Activated naive CD8-positive, alpha-beta T cell (primary cell): ENCODE measurements at regions not wholly inside any gene's neighbourhood (a gene's known extent, or its start where the extent isn't known, plus 50 kb on each side); places are given as distances from the start of the nearest gene placed in this dataset.
"Not testable (repeated sequence)": the region's sequence is repeated elsewhere in the genome, so short reads cannot be mapped to it uniquely, and the experiment has no call there.

Experiments
- H3K27ac Mint-ChIP-seq: one replicate; pipeline ENCODE4 v1.8.0; 2021; ENCODE audit warnings: mixed read lengths
- H3K27me3 Mint-ChIP-seq: one replicate; pipeline ENCODE4 v1.8.0; 2021; ENCODE audit warnings: mixed read lengths
- H3K36me3 Mint-ChIP-seq: one replicate; pipeline ENCODE4 v1.8.0; 2021; ENCODE audit warnings: mixed read lengths
- H3K4me1 Mint-ChIP-seq: one replicate; pipeline ENCODE4 v1.8.0; 2021; ENCODE audit warnings: low read depth, mixed read lengths
- H3K4me3 Mint-ChIP-seq: one replicate; pipeline ENCODE4 v1.8.0; 2021; ENCODE audit warnings: mild to moderate bottlenecking, mixed read lengths
- H3K9me3 Mint-ChIP-seq: one replicate; pipeline ENCODE4 v1.8.0; 2021; ENCODE audit warnings: low read depth, mixed read lengths

GRCh38 chr4:179361978-179362486 is 1919.8 kb upstream of the AGA start:
- no peak overlapping the region for H3K27ac Mint-ChIP-seq
- no peak overlapping the region for H3K4me3 Mint-ChIP-seq
- H3K9me3 Mint-ChIP-seq, result peaks cover 9% of the 10 kb centered on the region
- H3K4me1 Mint-ChIP-seq, result no peaks in the 10 kb centered on the region
- H3K27me3 Mint-ChIP-seq, result no peaks in the 10 kb centered on the region
- H3K36me3 Mint-ChIP-seq, result no peaks in the 10 kb centered on the region

- not testable (repeated sequence) for H3K9me3 Mint-ChIP-seq, H3K27ac Mint-ChIP-seq, H3K36me3 Mint-ChIP-seq, H3K4me3 Mint-ChIP-seq, H3K27me3 Mint-ChIP-seq, H3K4me1 Mint-ChIP-seq
Measured at GRCh38 chr4:179365932-179366331, 1923.7 kb upstream of the AGA start.

- Mint-ChIP-seq H3K4me1 (no peaks in the 10 kb centered on the region), H3K36me3 (no peaks in the 10 kb centered on the region), H3K27ac (no peak overlapping the region), H3K4me3 (no peak overlapping the region), H3K27me3 (no peaks in the 10 kb centered on the region), H3K9me3 (peaks cover 13% of the 10 kb centered on the region)
Measured at GRCh38 chr4:179372242-179372641, 1930.0 kb upstream of the AGA start.

GRCh38 chr4:179372746-179373145 is 1930.5 kb upstream of the AGA start:
- Mint-ChIP-seq H3K27me3 (no peaks in the 10 kb centered on the region), H3K36me3 (no peaks in the 10 kb centered on the region), H3K4me3 (no peak overlapping the region), H3K9me3 (peaks cover 13% of the 10 kb centered on the region), H3K27ac (no peak overlapping the region), H3K4me1 (no peaks in the 10 kb centered on the region)

GRCh38 chr4:179378847-179379246 is 1936.6 kb upstream of the AGA start:
- H3K4me1 Mint-ChIP-seq, H3K36me3 Mint-ChIP-seq, H3K4me3 Mint-ChIP-seq, H3K27me3 Mint-ChIP-seq, H3K27ac Mint-ChIP-seq: not testable (repeated sequence)
- H3K9me3 Mint-ChIP-seq, result peaks cover 17% of the 10 kb centered on the region

- H3K27me3 Mint-ChIP-seq, result no peaks in the 10 kb centered on the region
- no peak overlapping the region for H3K27ac Mint-ChIP-seq
- H3K4me1 Mint-ChIP-seq, result no peaks in the 10 kb centered on the region
- H3K4me3 Mint-ChIP-seq, result no peak overlapping the region
- no peaks in the 10 kb centered on the region for H3K36me3 Mint-ChIP-seq
- H3K9me3 Mint-ChIP-seq, result no peaks in the 10 kb centered on the region
Measured at GRCh38 chr4:179392787-179393186, 1950.5 kb upstream of the AGA start.

- Mint-ChIP-seq H3K4me3 (no peak overlapping the region), H3K27ac (no peak overlapping the region), H3K9me3 (peaks cover 17% of the 10 kb centered on the region), H3K27me3 (no peaks in the 10 kb centered on the region), H3K36me3 (no peaks in the 10 kb centered on the region), H3K4me1 (no peaks in the 10 kb centered on the region)
Measured at GRCh38 chr4:179398414-179398813, 1956.2 kb upstream of the AGA start.

- Mint-ChIP-seq H3K27me3 (no peaks in the 10 kb centered on the region), H3K36me3 (no peaks in the 10 kb centered on the region)
Measured at GRCh38 chr4:179399054-179399782, 1957.0 kb upstream of the AGA start.

GRCh38 chr4:179415037-179415846 is 1973.0 kb upstream of the AGA start:
- Mint-ChIP-seq H3K9me3 (peaks cover 4% of the 10 kb centered on the region), H3K27me3 (no peaks in the 10 kb centered on the region), H3K27ac (no peak overlapping the region), H3K36me3 (no peaks in the 10 kb centered on the region), H3K4me3 (no peak overlapping the region), H3K4me1 (no peaks in the 10 kb centered on the region)

More at GRCh38 chr4:179399054-179399782, 1957.0 kb upstream of the AGA start:
- no peak overlapping the region for H3K4me3 Mint-ChIP-seq
- H3K27ac Mint-ChIP-seq, result no peak overlapping the region
- no peaks in the 10 kb centered on the region for H3K4me1 Mint-ChIP-seq
- H3K9me3 Mint-ChIP-seq, result peaks cover 19% of the 10 kb centered on the region

- no peaks in the 10 kb centered on the region for H3K4me1 Mint-ChIP-seq
- H3K27ac Mint-ChIP-seq, result no peak overlapping the region
- H3K27me3 Mint-ChIP-seq, result no peaks in the 10 kb centered on the region
- peaks cover 4% of the 10 kb centered on the region for H3K9me3 Mint-ChIP-seq
- H3K36me3 Mint-ChIP-seq, result no peaks in the 10 kb centered on the region
- no peak overlapping the region for H3K4me3 Mint-ChIP-seq
Measured at GRCh38 chr4:179415847-179416223, 1973.6 kb upstream of the AGA start.

- Mint-ChIP-seq H3K9me3 (peaks cover 4% of the 10 kb centered on the region), H3K4me1 (no peaks in the 10 kb centered on the region), H3K27me3 (no peaks in the 10 kb centered on the region), H3K4me3 (no peak overlapping the region), H3K27ac (no peak overlapping the region), H3K36me3 (no peaks in the 10 kb centered on the region)
Measured at GRCh38 chr4:179417357-179417756, 1975.1 kb upstream of the AGA start.

- H3K4me1 Mint-ChIP-seq, result no peaks in the 10 kb centered on the region
- H3K4me3 Mint-ChIP-seq, result no peak overlapping the region
- H3K27me3 Mint-ChIP-seq, result no peaks in the 10 kb centered on the region
- H3K9me3 Mint-ChIP-seq, result peaks cover 20% of the 10 kb centered on the region
- no peak overlapping the region for H3K27ac Mint-ChIP-seq
- H3K36me3 Mint-ChIP-seq, result no peaks in the 10 kb centered on the region
Measured at GRCh38 chr4:179437962-179438361, 1995.7 kb upstream of the AGA start.

- H3K27me3 Mint-ChIP-seq, result no peaks in the 10 kb centered on the region
- no peaks in the 10 kb centered on the region for H3K4me1 Mint-ChIP-seq
- H3K4me3 Mint-ChIP-seq, result no peak overlapping the region
- peaks cover 12% of the 10 kb centered on the region for H3K9me3 Mint-ChIP-seq
- H3K27ac Mint-ChIP-seq, result no peak overlapping the region
- H3K36me3 Mint-ChIP-seq, result no peaks in the 10 kb centered on the region
Measured at GRCh38 chr4:179441596-179441995, 1999.4 kb upstream of the AGA start.

GRCh38 chr4:179447308-179447707 is 2005.1 kb upstream of the AGA start:
- Mint-ChIP-seq H3K9me3 (peaks cover 4% of the 10 kb centered on the region), H3K4me1 (no peaks in the 10 kb centered on the region), H3K27ac (no peak overlapping the region), H3K36me3 (no peaks in the 10 kb centered on the region), H3K4me3 (no peak overlapping the region), H3K27me3 (no peaks in the 10 kb centered on the region)

GRCh38 chr4:179465131-179465797 is 2023.0 kb upstream of the AGA start:
- no peaks in the 10 kb centered on the region for H3K36me3 Mint-ChIP-seq
- no peaks in the 10 kb centered on the region for H3K4me1 Mint-ChIP-seq
- no peak overlapping the region for H3K27ac Mint-ChIP-seq
- no peaks in the 10 kb centered on the region for H3K27me3 Mint-ChIP-seq
- peaks cover 10% of the 10 kb centered on the region for H3K9me3 Mint-ChIP-seq
- no peak overlapping the region for H3K4me3 Mint-ChIP-seq
